ENCODE measurements at regions not wholly inside any gene's neighbourhood (a gene's known extent, or its start where the extent isn't known, plus 50 kb on each side); places are given as distances from the start of the nearest gene placed in this dataset.

GRCh38 chr3:110612045-110612444 is 459.6 kb upstream of the NECTIN3 start:
- Histone ChIP-seq H3K36me3 (ENCODE audit: control insufficient read depth, insufficient read depth, low read length) (no peaks in the 10 kb centered on the region), H3K4me3 (ENCODE audit: low read depth, low read length) (no peak overlapping the region), H3K27me3 (ENCODE audit: control insufficient read depth, insufficient read depth, low read length) (no peaks in the 10 kb centered on the region)
- DNase-seq (ENCODE audit: low read depth) = no peak
- no peak for TF ChIP-seq CTCF (IDR thresholded peaks at IDR 0.05; ENCODE audit: insufficient read depth, low read length, poor library complexity, severe bottlenecking)

- no peak for TF ChIP-seq CTCF (IDR thresholded peaks at IDR 0.05; ENCODE audit: insufficient read depth, low read length, poor library complexity, severe bottlenecking)
- no peaks in the 10 kb centered on the region for H3K36me3 ChIP-seq (ENCODE audit: control insufficient read depth, insufficient read depth, low read length)
- H3K4me3 ChIP-seq (ENCODE audit: low read depth, low read length) = no peak overlapping the region
- DNase-seq (ENCODE audit: low read depth) = no peak
- H3K27me3 ChIP-seq (ENCODE audit: control insufficient read depth, insufficient read depth, low read length) = no peaks in the 10 kb centered on the region
Measured at GRCh38 chr3:110614186-110614585, 457.4 kb upstream of the NECTIN3 start.

GRCh38 chr3:110615454-110615853 is 456.2 kb upstream of the NECTIN3 start:
- Histone ChIP-seq H3K27me3 (ENCODE audit: control insufficient read depth, insufficient read depth, low read length) (no peaks in the 10 kb centered on the region), H3K4me3 (ENCODE audit: low read depth, low read length) (no peak overlapping the region), H3K36me3 (ENCODE audit: control insufficient read depth, insufficient read depth, low read length) (no peaks in the 10 kb centered on the region)
- no peak for DNase-seq (ENCODE audit: low read depth)
- TF ChIP-seq CTCF (IDR thresholded peaks at IDR 0.05; ENCODE audit: insufficient read depth, low read length, poor library complexity, severe bottlenecking) = no peak

- no peak for TF ChIP-seq CTCF (IDR thresholded peaks at IDR 0.05; ENCODE audit: insufficient read depth, low read length, poor library complexity, severe bottlenecking)
- Histone ChIP-seq H3K27me3 (ENCODE audit: control insufficient read depth, insufficient read depth, low read length) (no peaks in the 10 kb centered on the region), H3K4me3 (ENCODE audit: low read depth, low read length) (no peak overlapping the region), H3K36me3 (ENCODE audit: control insufficient read depth, insufficient read depth, low read length) (no peaks in the 10 kb centered on the region)
- DNase-seq (ENCODE audit: low read depth) = no peak
Measured at GRCh38 chr3:110618512-110619226, 452.9 kb upstream of the NECTIN3 start.

GRCh38 chr3:110620118-110620517 is 451.5 kb upstream of the NECTIN3 start:
- Histone ChIP-seq H3K4me3 (ENCODE audit: low read depth, low read length) (no peak overlapping the region), H3K36me3 (ENCODE audit: control insufficient read depth, insufficient read depth, low read length) (no peaks in the 10 kb centered on the region), H3K27me3 (ENCODE audit: control insufficient read depth, insufficient read depth, low read length) (no peaks in the 10 kb centered on the region)
- no peak for DNase-seq (ENCODE audit: low read depth)
- no peak for TF ChIP-seq CTCF (IDR thresholded peaks at IDR 0.05; ENCODE audit: insufficient read depth, low read length, poor library complexity, severe bottlenecking)

- no peaks in the 10 kb centered on the region for H3K36me3 ChIP-seq (ENCODE audit: control insufficient read depth, insufficient read depth, low read length)
- H3K4me3 ChIP-seq (ENCODE audit: low read depth, low read length) = no peak overlapping the region
- no peak for DNase-seq (ENCODE audit: low read depth)
Measured at GRCh38 chr3:110623571-110623970, 448.0 kb upstream of the NECTIN3 start.

More at GRCh38 chr3:110623571-110623970, 448.0 kb upstream of the NECTIN3 start:
- no peaks in the 10 kb centered on the region for H3K27me3 ChIP-seq (ENCODE audit: control insufficient read depth, insufficient read depth, low read length)
- TF ChIP-seq CTCF (IDR thresholded peaks at IDR 0.05; ENCODE audit: insufficient read depth, low read length, poor library complexity, severe bottlenecking) = no peak

Measured in kidney epithelial cell (primary cell).